SK-N-SH (cell line): ENCODE measurements at regions not wholly inside any gene's neighbourhood (a gene's known extent, or its start where the extent isn't known, plus 50 kb on each side); places are given as distances from the start of the nearest gene placed in this dataset.

ENCODE experiments used
- CTCF ChIA-PET: fragments of 300-600, 350-600 bp; formaldehyde crosslinking; extraction: SDS; loops from one replicate; lab custom pipeline; 2021; lab: Yijun Ruan, JAX
- POLR2A ChIA-PET: fragments of 350-600 bp; sonication (Branson Sonifier 250); formaldehyde crosslinking; extraction: SDS; loops from one replicate; lab custom pipeline; 2020; ENCODE audit warnings: antibody characterized with exemption, inconsistent platforms; lab: Yijun Ruan, JAX
- DNase-seq: peaks from one replicate; pipeline ENCODE4 v3.0.0; 2012
- H2AFZ ChIP-seq: fragments of 200-600 bp; sonication (generic); 2 replicates; pipeline ENCODE4 v1.8.1; 2016; ENCODE audit warnings: antibody characterized with exemption, mild to moderate bottlenecking, low read depth
- H3F3A ChIP-seq: fragments of 200-600 bp; sonication (generic); replicated peaks from 2 replicates; pipeline ENCODE3; 2016; ENCODE audit warnings: antibody characterized with exemption, mild to moderate bottlenecking; ENCODE audit not compliant: insufficient read depth
- H3K27ac ChIP-seq, 2 experiments: fragments of 200-500 bp in 1 of 2; fragments of 200-600 bp in 1 of 2; sonication (Bioruptor generic) in 1 of 2; sonication (generic), shearing (Covaris generic) in 1 of 2; 2 replicates each; pipeline versions ENCODE4 v1.5.1 to v1.6.1; 2014 to 2016; ENCODE audit warnings: low read depth in 2 of 2, inconsistent platforms in 1 of 2, low read length in 1 of 2, mild to moderate bottlenecking in 1 of 2, mixed read lengths in 1 of 2
- H3K27me3 ChIP-seq: fragments of 200-600 bp; sonication (generic), shearing (Covaris generic); 2 replicates; pipeline ENCODE4 v1.6.1; 2016; ENCODE audit warnings: mixed run types; ENCODE audit not compliant: insufficient read depth
- H3K36me3 ChIP-seq, 2 experiments: fragments of 200-500 bp in 1 of 2; fragments of 200-600 bp in 1 of 2; sonication (Bioruptor generic) in 1 of 2; sonication (generic) in 1 of 2; replicated peaks in 1 of 2; 2 replicates each; pipeline versions ENCODE3 to v1.5.1; 2014 to 2016; ENCODE audit warnings: low read length in 1 of 2, mild to moderate bottlenecking in 1 of 2; ENCODE audit not compliant: insufficient read depth in 2 of 2, control insufficient read depth in 1 of 2
- H3K4me1 ChIP-seq, 2 experiments: fragments of 200-500 bp in 1 of 2; fragments of 200-600 bp in 1 of 2; sonication (Bioruptor generic) in 1 of 2; sonication (generic), shearing (Covaris generic) in 1 of 2; 2 replicates each; pipeline versions ENCODE4 v1.5.1 to v1.6.1; 2014 to 2016; ENCODE audit warnings: low read depth in 1 of 2, low read length in 1 of 2, mixed run types in 1 of 2; ENCODE audit not compliant: insufficient read depth in 2 of 2, control insufficient read depth in 1 of 2
- H3K4me2 ChIP-seq: fragments of 200-600 bp; sonication (generic), shearing (Covaris generic); 2 replicates; pipeline ENCODE4 v1.6.1; 2017; ENCODE audit warnings: mixed run types
- H3K4me3 ChIP-seq, 2 experiments: fragments of 200-500 bp in 1 of 2; fragments of 200-600 bp in 1 of 2; sonication (Bioruptor generic) in 1 of 2; sonication (generic), shearing (Covaris generic) in 1 of 2; 2 replicates each; pipeline versions ENCODE4 v1.5.1 to v1.8.1; 2014 to 2016; ENCODE audit warnings: low read depth in 2 of 2, inconsistent platforms in 1 of 2, low read length in 1 of 2, mild to moderate bottlenecking in 1 of 2, mixed read lengths in 1 of 2, moderate library complexity in 1 of 2
- H3K79me2 ChIP-seq: fragments of 200-600 bp; sonication (generic); 2 replicates; pipeline ENCODE4 v1.8.1; 2017; ENCODE audit warnings: mild to moderate bottlenecking; ENCODE audit not compliant: insufficient read depth
- H3K9ac ChIP-seq: fragments of 200-600 bp; sonication (generic); 2 replicates; pipeline ENCODE4 v1.6.1; 2017; ENCODE audit warnings: mixed run types
- H3K9me2 ChIP-seq: fragments of 200-600 bp; sonication (generic); 2 replicates; pipeline ENCODE4 v1.6.1; 2017; ENCODE audit warnings: mixed run types
- H3K9me3 ChIP-seq: fragments of 200-600 bp; sonication (generic); 2 replicates; pipeline ENCODE4 v1.6.1; 2017; ENCODE audit warnings: mixed run types, mild to moderate bottlenecking, moderate library complexity
- H4K20me1 ChIP-seq: fragments of 200-600 bp; sonication (generic); 2 replicates; pipeline ENCODE4 v1.6.1; 2017; ENCODE audit warnings: mild to moderate bottlenecking, mixed run types; ENCODE audit not compliant: insufficient read depth
- CTCF ChIP-seq: fragments of 200-600 bp; sonication (generic); IDR thresholded peaks from 2 replicates; pipeline ENCODE4 v1.6.1; 2017; ENCODE audit warnings: antibody characterized with exemption, mild to moderate bottlenecking, moderate library complexity
- ELF1 ChIP-seq: IDR thresholded peaks from 2 replicates; pipeline ENCODE4 v1.4.0; 2012
- EP300 ChIP-seq, 2 experiments: IDR thresholded peaks; 2 replicates each; pipeline versions ENCODE4 v1.4.0 to v1.6.1; 2012; ENCODE audit warnings: borderline replicate concordance in 1 of 2, low read depth in 1 of 2, low read length in 1 of 2
- EZH2phosphoT487 ChIP-seq: fragments of 200-600 bp; sonication (generic); IDR thresholded peaks from 2 replicates; pipeline ENCODE4 v1.6.1; 2017; ENCODE audit warnings: low read depth, mixed run types, mild to moderate bottlenecking, antibody characterized with exemption, moderate library complexity, borderline replicate concordance
- FOXJ3 ChIP-seq: sonication (generic); formaldehyde crosslinking; IDR thresholded peaks from 2 replicates; pipeline ENCODE4 v1.5.1; 2020; ENCODE audit warnings: mild to moderate bottlenecking, missing genetic modification reagents
- FOXM1 ChIP-seq: IDR thresholded peaks from 2 replicates; pipeline ENCODE4 v1.4.0; 2012; ENCODE audit warnings: low read depth, mild to moderate bottlenecking
- GABPA ChIP-seq: IDR thresholded peaks from 2 replicates; pipeline ENCODE4 v1.4.0; 2012; ENCODE audit warnings: low read depth, mild to moderate bottlenecking
- IRF3 ChIP-seq: fragments of 150-350 bp; IDR thresholded peaks from 2 replicates; pipeline ENCODE4 v1.6.1; 2016; ENCODE audit warnings: mild to moderate bottlenecking, low read depth, low read length
- MXI1 ChIP-seq: IDR thresholded peaks from 2 replicates; pipeline ENCODE4 v1.6.1; 2012; ENCODE audit warnings: mild to moderate bottlenecking, low read depth, low read length, improper control_type of control experiment
- NRF1 ChIP-seq: IDR thresholded peaks from 2 replicates; pipeline ENCODE4 v1.6.1; 2012; ENCODE audit warnings: low read depth, mild to moderate bottlenecking, low read length
- POLR2AphosphoS5 ChIP-seq: IDR thresholded peaks from 2 replicates; pipeline ENCODE4 v1.6.1; 2012; ENCODE audit warnings: low read depth, low read length
- RCOR1 ChIP-seq: fragments of 150-350 bp; IDR thresholded peaks from 2 replicates; pipeline ENCODE4 v1.6.1; 2017; ENCODE audit warnings: antibody characterized with exemption, low read length
- REST ChIP-seq: IDR thresholded peaks from 2 replicates; pipeline ENCODE4 v1.6.1; 2012; ENCODE audit warnings: mild to moderate bottlenecking, low read depth, low read length, moderate library complexity
- RFX5 ChIP-seq: IDR thresholded peaks from 2 replicates; pipeline ENCODE4 v1.6.1; 2012; ENCODE audit warnings: mild to moderate bottlenecking, improper control_type of control experiment, low read length
- SIN3A ChIP-seq: IDR thresholded peaks from 2 replicates; pipeline ENCODE4 v1.6.1; 2012; ENCODE audit warnings: low read depth, mild to moderate bottlenecking, low read length, moderate library complexity, borderline replicate concordance
- SMC3 ChIP-seq: IDR thresholded peaks from 2 replicates; pipeline ENCODE4 v1.6.1; 2012; ENCODE audit warnings: low read depth, low read length, improper control_type of control experiment
- TAF1 ChIP-seq: IDR thresholded peaks from 2 replicates; pipeline ENCODE4 v1.6.1; 2012; ENCODE audit warnings: low read depth, mild to moderate bottlenecking, low read length, moderate library complexity, borderline replicate concordance
- TEAD4 ChIP-seq: IDR thresholded peaks from 2 replicates; pipeline ENCODE4 v1.4.0; 2012; ENCODE audit warnings: mild to moderate bottlenecking, borderline replicate concordance; ENCODE audit not compliant: insufficient read depth
- USF1 ChIP-seq: IDR thresholded peaks from 2 replicates; pipeline ENCODE4 v1.4.0; 2012; ENCODE audit warnings: low read depth, borderline replicate concordance
- YY1 ChIP-seq: IDR thresholded peaks from 2 replicates; pipeline ENCODE4 v1.4.0; 2012; ENCODE audit warnings: low read depth, mild to moderate bottlenecking
- ZBTB33 ChIP-seq: IDR thresholded peaks from 2 replicates; pipeline ENCODE4 v1.4.0; 2012; ENCODE audit warnings: low read depth, borderline replicate concordance
- WGBS: methylation state at CpG from one replicate; pipeline ENCODE4 v1.1.6; 2017; ENCODE audit warnings: low lambda C conversion rate; 5-methylcytosine and 5-hydroxymethylcytosine counted together

- TF ChIP-seq TEAD4 (0 out of 2 replicates have a peak, but pooled peaks have one; percentile 13), ZBTB33 (no peak), YY1 (no peak), FOXM1 (peak; percentile 59; the same call in 1 of the 2 replicates), USF1 (0 out of 2 replicates have a peak, but pooled peaks have one; percentile 23), POLR2AphosphoS5 (peak; percentile 68), CTCF (0 out of 2 replicates have a peak, but pooled peaks have one; percentile 21)
Observed at GRCh38 chr14:50003213-50004021, 110.5 kb downstream of the ARF6 start (continued).

GRCh38 chr14:50006141-50006540 is 110.2 kb downstream of the VCPKMT start:
- DNase-seq = peak; percentile 76
- Histone ChIP-seq H3K4me3 (no peak overlapping the region), H3K9me3 (no peaks in the 10 kb centered on the region), H3K36me3 (no peaks in the 10 kb centered on the region), H4K20me1 (no peaks in the 10 kb centered on the region), H3K27ac (no peak overlapping the region), H3K79me2 (no peaks in the 10 kb centered on the region), H3K9ac (no peak overlapping the region), H3F3A (peaks cover 29% of the 10 kb centered on the region), H3K4me1 (peaks cover 31 to 38% of the 10 kb centered on the region in 2 experiments), H2AFZ (no peak overlapping the region), H3K27me3 (no peaks in the 10 kb centered on the region), H3K4me2 (no peak overlapping the region), H3K9me2 (no peaks in the 10 kb centered on the region)
- WGBS = 75% methylated on average over 4 of the region's 4 CpGs
- ChIA-PET CTCF (interaction anchor here (1.1 to 2.5 kb wide), 2 partner anchors 31 to 98 kb away, joined by 3 to 8 read pairs; no protein-coding TSS in a partner anchor), POLR2A (interaction anchor here (0.6 kb wide), 1 partner anchor 113 kb away, joined by 3 read pairs; the partner anchor contains the start of gene ARF6)
- TF ChIP-seq GABPA = no peak
- TF ChIP-seq REST = no peak
- peak; percentile 97 for TF ChIP-seq RCOR1
- TF ChIP-seq TAF1 = no peak
- TF ChIP-seq EP300 (IDR thresholded peaks at IDR 0.05; ENCODE audit: borderline replicate concordance in 1 of 2, low read depth in 1 of 2, low read length in 1 of 2) = peak in 1 of 2 experiments; percentile 88; a peak in 2 of 4 replicates
- no peak for TF ChIP-seq RFX5
- TF ChIP-seq SIN3A = no peak
- peak; percentile 53; the same call in 1 of the 2 replicates for TF ChIP-seq MXI1
- no peak for TF ChIP-seq NRF1
- peak; percentile 83 for TF ChIP-seq FOXJ3
- TF ChIP-seq POLR2AphosphoS5 = no peak
- no peak for TF ChIP-seq SMC3
- no peak for TF ChIP-seq EZH2phosphoT487
- TF ChIP-seq IRF3 = no peak
- TF ChIP-seq ELF1 = no peak
